Non-pigmented ciliary epithelial cell (primary cell): ENCODE measurements at regions not wholly inside any gene's neighbourhood (a gene's known extent, or its start where the extent isn't known, plus 50 kb on each side); places are given as distances from the start of the nearest gene placed in this dataset.
"Not testable (repeated sequence)": the region's sequence is repeated elsewhere in the genome, so short reads cannot be mapped to it uniquely, and the experiment has no call there.

Experiments used
- DNase-seq: peaks from one replicate; pipeline ENCODE4 v3.0.0-alpha.2; 2010; ENCODE audit warnings: low read depth

- not testable (repeated sequence) for DNase-seq
Observed at GRCh38 chr2:87515875-87516274, 232.0 kb upstream of the PLGLB2 start.

- not testable (repeated sequence) for DNase-seq
Observed at GRCh38 chr2:87516369-87516967, 231.4 kb upstream of the PLGLB2 start.

- DNase-seq: not testable (repeated sequence)
Observed at GRCh38 chr2:87517438-87517837, 230.4 kb upstream of the PLGLB2 start.

GRCh38 chr2:87518066-87518465 lies 229.8 kb upstream of the PLGLB2 start:
- DNase-seq: not testable (repeated sequence)

- DNase-seq: not testable (repeated sequence)
Observed at GRCh38 chr2:87518547-87518946, 229.3 kb upstream of the PLGLB2 start.

GRCh38 chr2:87519158-87520011 lies 228.5 kb upstream of the PLGLB2 start:
- DNase-seq: not testable (repeated sequence)

- not testable (repeated sequence) for DNase-seq
Observed at GRCh38 chr2:87521057-87521456, 226.8 kb upstream of the PLGLB2 start.

GRCh38 chr2:87521489-87521888 lies 226.4 kb upstream of the PLGLB2 start:
- not testable (repeated sequence) for DNase-seq

- DNase-seq: not testable (repeated sequence)
Observed at GRCh38 chr2:87524619-87525188, 223.2 kb upstream of the PLGLB2 start.

- not testable (repeated sequence) for DNase-seq
Observed at GRCh38 chr2:87525497-87525991, 222.3 kb upstream of the PLGLB2 start.

- not testable (repeated sequence) for DNase-seq
Observed at GRCh38 chr2:87526258-87526657, 221.6 kb upstream of the PLGLB2 start.

GRCh38 chr2:87531968-87532715 lies 215.7 kb upstream of the PLGLB2 start:
- DNase-seq: not testable (repeated sequence)

- DNase-seq: not testable (repeated sequence)
Observed at GRCh38 chr2:87533390-87534272, 214.3 kb upstream of the PLGLB2 start.

- DNase-seq: not testable (repeated sequence)
Observed at GRCh38 chr2:87534273-87534889, 213.5 kb upstream of the PLGLB2 start.

GRCh38 chr2:87536427-87536826 lies 211.5 kb upstream of the PLGLB2 start:
- not testable (repeated sequence) for DNase-seq

GRCh38 chr2:87537251-87537671 lies 210.6 kb upstream of the PLGLB2 start:
- DNase-seq: not testable (repeated sequence)

- not testable (repeated sequence) for DNase-seq
Observed at GRCh38 chr2:87538268-87538667, 209.6 kb upstream of the PLGLB2 start.

GRCh38 chr2:87539151-87539943 lies 208.5 kb upstream of the PLGLB2 start:
- not testable (repeated sequence) for DNase-seq

- DNase-seq: not testable (repeated sequence)
Observed at GRCh38 chr2:87540242-87540641, 207.6 kb upstream of the PLGLB2 start.
